Mesendoderm (in vitro differentiated cells): ENCODE measurements at regions not wholly inside any gene's neighbourhood (a gene's known extent, or its start where the extent isn't known, plus 50 kb on each side); places are given as distances from the start of the nearest gene placed in this dataset.

Experiments used
- DNase-seq: peaks from one replicate; pipeline ENCODE4 v3.0.0; 2013
- H2AK5ac ChIP-seq: 2 replicates; pipeline ENCODE4 v1.6.1; 2013; ENCODE audit warnings: low read length, inconsistent platforms
- H2BK120ac ChIP-seq: 2 replicates; pipeline ENCODE4 v1.6.1; 2013; ENCODE audit warnings: low read depth, mild to moderate bottlenecking, low read length, moderate library complexity, mixed read lengths
- H2BK15ac ChIP-seq: replicated peaks from 2 replicates; pipeline ENCODE4 v1.6.1; 2013; ENCODE audit warnings: low read depth, mild to moderate bottlenecking, moderate library complexity
- H2BK5ac ChIP-seq: 2 replicates; pipeline ENCODE4 v1.6.1; 2013; ENCODE audit warnings: low read length, inconsistent platforms
- H3K18ac ChIP-seq: 2 replicates; pipeline ENCODE4 v1.6.1; 2013; ENCODE audit warnings: mild to moderate bottlenecking, low read length, mixed read lengths
- H3K23ac ChIP-seq: one replicate; pipeline ENCODE4 v1.6.1; 2013; ENCODE audit warnings: low read length
- H3K27ac ChIP-seq: 2 replicates; pipeline ENCODE4 v1.5.1; 2013; ENCODE audit warnings: low read depth, mild to moderate bottlenecking, inconsistent platforms, low read length, moderate library complexity
- H3K27me3 ChIP-seq: 2 replicates; pipeline ENCODE4 v1.6.1; 2013; ENCODE audit warnings: low read length, control low read depth, mild to moderate bottlenecking, inconsistent platforms; ENCODE audit not compliant: insufficient read depth, poor library complexity
- H3K36me3 ChIP-seq: 2 replicates; pipeline ENCODE4 v1.6.1; 2013; ENCODE audit warnings: low read length, inconsistent platforms; ENCODE audit not compliant: control insufficient read depth, insufficient read depth
- H3K4ac ChIP-seq: one replicate; pipeline ENCODE4 v1.6.1; 2013; ENCODE audit warnings: low read depth, mild to moderate bottlenecking, low read length, moderate library complexity
- H3K4me1 ChIP-seq: 2 replicates; pipeline ENCODE4 v1.6.1; 2013; ENCODE audit warnings: low read depth, low read length, inconsistent platforms; ENCODE audit not compliant: control insufficient read depth
- H3K4me2 ChIP-seq: 2 replicates; pipeline ENCODE4 v1.6.1; 2013; ENCODE audit warnings: low read length
- H3K4me3 ChIP-seq: 2 replicates; pipeline ENCODE4 v1.5.1; 2013; ENCODE audit warnings: mild to moderate bottlenecking, low read length
- H3K56ac ChIP-seq: one replicate; pipeline ENCODE4 v1.6.1; 2013; ENCODE audit warnings: low read length
- H3K79me1 ChIP-seq: 2 replicates; pipeline ENCODE4 v1.6.1; 2013; ENCODE audit warnings: low read length, inconsistent platforms
- H3K79me2 ChIP-seq: 2 replicates; pipeline ENCODE4 v1.6.1; 2013; ENCODE audit warnings: mild to moderate bottlenecking, low read length; ENCODE audit not compliant: control insufficient read depth, insufficient read depth
- H3K9ac ChIP-seq: 2 replicates; pipeline ENCODE4 v1.6.1; 2013; ENCODE audit warnings: low read length, inconsistent platforms
- H4K5ac ChIP-seq: one replicate; pipeline ENCODE4 v1.6.1; 2013; ENCODE audit warnings: low read length
- H4K8ac ChIP-seq: one replicate; pipeline ENCODE4 v1.6.1; 2013; ENCODE audit warnings: low read depth, mild to moderate bottlenecking, control low read depth, low read length, moderate library complexity
- WGBS: extraction: QIAGEN DNeasy Blood & Tissue Kit; methylation state at CpG from one replicate; pipeline ENCODE4 v1.1.7; 2013; ENCODE audit warnings: low lambda C conversion rate, missing lambda C conversion rate; ENCODE audit not compliant: insufficient coverage; ENCODE audit errors: extremely low coverage; 5-methylcytosine and 5-hydroxymethylcytosine counted together

- Histone ChIP-seq H3K4ac (no peak overlapping the region), H3K23ac (no peak overlapping the region), H2BK5ac (no peak overlapping the region), H3K9ac (no peak overlapping the region), H3K36me3 (no peaks in the 10 kb centered on the region), H3K79me2 (no peaks in the 10 kb centered on the region), H3K27me3 (no peaks in the 10 kb centered on the region), H3K4me1 (no peaks in the 10 kb centered on the region), H3K27ac (no peak overlapping the region), H3K4me2 (no peak overlapping the region), H2BK120ac (no peak overlapping the region), H3K18ac (no peak overlapping the region), H3K56ac (no peak overlapping the region), H4K5ac (no peak overlapping the region), H3K4me3 (no peak overlapping the region), H4K8ac (no peak overlapping the region), H3K79me1 (no peaks in the 10 kb centered on the region), H2BK15ac (no peak overlapping the region), H2AK5ac (no peak overlapping the region)
- WGBS: no CpG with 5 or more reads among the region's 1 CpG
- no peak for DNase-seq
Observed at GRCh38 chrX:25998687-25999086, 139.5 kb upstream of the MAGEB18 start.

DNA sequence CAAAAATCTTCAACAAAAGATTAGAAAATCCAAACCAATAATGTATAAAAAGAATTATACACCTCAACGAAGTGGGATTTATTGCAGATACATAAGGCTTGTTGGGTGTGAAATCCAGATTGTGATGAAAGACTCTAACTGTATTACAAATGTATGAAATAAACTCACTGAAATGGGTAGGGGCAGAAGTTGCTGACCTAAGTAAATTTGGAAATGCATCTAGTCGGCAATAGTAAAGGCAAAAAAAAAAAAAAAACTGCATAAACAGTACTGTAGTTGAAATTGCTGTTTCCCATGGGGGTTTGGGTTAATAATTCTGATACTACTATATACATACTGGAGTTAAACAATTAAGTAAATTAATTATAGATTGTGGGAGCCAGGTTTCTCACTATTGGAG lies 130.7 kb upstream of the MAGEB18 start:
- Histone ChIP-seq H2BK120ac (no peak overlapping the region), H3K4me2 (no peak overlapping the region), H3K4ac (no peak overlapping the region), H3K18ac (no peak overlapping the region), H2BK5ac (no peak overlapping the region), H3K4me1 (no peaks in the 10 kb centered on the region), H3K56ac (no peak overlapping the region), H3K79me1 (no peaks in the 10 kb centered on the region), H2BK15ac (no peak overlapping the region), H4K5ac (no peak overlapping the region), H3K27ac (no peak overlapping the region), H4K8ac (no peak overlapping the region), H3K23ac (no peak overlapping the region), H3K4me3 (no peak overlapping the region), H3K79me2 (no peaks in the 10 kb centered on the region), H3K27me3 (no peaks in the 10 kb centered on the region), H2AK5ac (no peak overlapping the region), H3K9ac (no peak overlapping the region), H3K36me3 (no peaks in the 10 kb centered on the region)
- WGBS: no CpG with 5 or more reads among the region's 2 CpGs
- no peak for DNase-seq

- Histone ChIP-seq H3K56ac (no peak overlapping the region), H2AK5ac (no peak overlapping the region), H3K4me1 (no peaks in the 10 kb centered on the region), H4K8ac (no peak overlapping the region), H3K4me3 (no peak overlapping the region), H3K79me2 (no peaks in the 10 kb centered on the region), H3K4ac (no peak overlapping the region), H3K9ac (no peak overlapping the region), H2BK15ac (no peak overlapping the region), H2BK120ac (no peak overlapping the region), H3K18ac (no peak overlapping the region), H4K5ac (no peak overlapping the region), H3K23ac (no peak overlapping the region), H3K4me2 (no peak overlapping the region), H3K79me1 (no peaks in the 10 kb centered on the region), H2BK5ac (no peak overlapping the region), H3K27ac (no peak overlapping the region), H3K27me3 (no peaks in the 10 kb centered on the region), H3K36me3 (no peaks in the 10 kb centered on the region)
- WGBS: no CpG with 5 or more reads among the region's 2 CpGs
- no peak for DNase-seq
Observed at GRCh38 chrX:26008042-26008441, 130.1 kb upstream of the MAGEB18 start.

GRCh38 chrX:26008691-26009090 lies 129.5 kb upstream of the MAGEB18 start:
- Histone ChIP-seq H3K4ac (no peak overlapping the region), H2BK120ac (no peak overlapping the region), H3K18ac (no peak overlapping the region), H3K27ac (no peak overlapping the region), H3K79me1 (no peaks in the 10 kb centered on the region), H2BK15ac (no peak overlapping the region), H3K79me2 (no peaks in the 10 kb centered on the region), H3K4me2 (no peak overlapping the region), H3K56ac (no peak overlapping the region), H3K27me3 (no peaks in the 10 kb centered on the region), H3K4me1 (no peaks in the 10 kb centered on the region), H2AK5ac (no peak overlapping the region), H4K5ac (no peak overlapping the region), H2BK5ac (no peak overlapping the region), H3K36me3 (no peaks in the 10 kb centered on the region), H4K8ac (no peak overlapping the region), H3K9ac (no peak overlapping the region), H3K4me3 (no peak overlapping the region), H3K23ac (no peak overlapping the region)
- no CpG with 5 or more reads among the region's 2 CpGs for WGBS
- no peak for DNase-seq

GRCh38 chrX:26019386-26019785 lies 118.8 kb upstream of the MAGEB18 start:
- H3K4me2 ChIP-seq: no peak overlapping the region
- H3K56ac ChIP-seq: no peak overlapping the region
- H3K79me2 ChIP-seq: no peaks in the 10 kb centered on the region
- no peaks in the 10 kb centered on the region for H3K36me3 ChIP-seq
- H3K23ac ChIP-seq: no peak overlapping the region
- no peaks in the 10 kb centered on the region for H3K79me1 ChIP-seq
- no peak overlapping the region for H2AK5ac ChIP-seq
- H3K4me1 ChIP-seq: no peaks in the 10 kb centered on the region
- no peak overlapping the region for H2BK5ac ChIP-seq
- H3K18ac ChIP-seq: no peak overlapping the region
- no peak overlapping the region for H4K8ac ChIP-seq
- no peak overlapping the region for H3K4ac ChIP-seq
- H3K27me3 ChIP-seq: no peaks in the 10 kb centered on the region
- H3K27ac ChIP-seq: no peak overlapping the region
- WGBS: no CpG with 5 or more reads among the region's 6 CpGs
- no peak overlapping the region for H3K4me3 ChIP-seq
- H4K5ac ChIP-seq: no peak overlapping the region
- no peak overlapping the region for H2BK120ac ChIP-seq
- no peak for DNase-seq
- no peak overlapping the region for H3K9ac ChIP-seq
- no peak overlapping the region for H2BK15ac ChIP-seq

GRCh38 chrX:26026179-26026578 lies 112.0 kb upstream of the MAGEB18 start:
- 100% methylated on average over 1 of the region's 5 CpGs for WGBS
- Histone ChIP-seq H2BK5ac (no peak overlapping the region), H2AK5ac (no peak overlapping the region), H3K27me3 (no peaks in the 10 kb centered on the region), H2BK120ac (no peak overlapping the region), H3K4me3 (no peak overlapping the region), H3K9ac (no peak overlapping the region), H4K5ac (no peak overlapping the region), H3K23ac (no peak overlapping the region), H3K79me2 (no peaks in the 10 kb centered on the region), H3K27ac (no peak overlapping the region), H3K4ac (no peak overlapping the region), H3K4me2 (no peak overlapping the region), H3K36me3 (no peaks in the 10 kb centered on the region), H3K79me1 (no peaks in the 10 kb centered on the region), H4K8ac (no peak overlapping the region), H2BK15ac (no peak overlapping the region), H3K4me1 (no peaks in the 10 kb centered on the region), H3K56ac (no peak overlapping the region), H3K18ac (no peak overlapping the region)
- no peak for DNase-seq
